T-helper 2 cell treated with Interferon-gamma antibody and Interleukin-4, amounts not matched to agents 100 ng/mL and 5 ng/mL, for 36 hours (primary cell): ENCODE measurements at regions not wholly inside any gene's neighbourhood (a gene's known extent, or its start where the extent isn't known, plus 50 kb on each side); places are given as distances from the start of the nearest gene placed in this dataset.

Experiments
- intact Hi-C: fragments of 100-400 bp; cut with micrococcal nuclease; formaldehyde crosslinking; loops from one replicate; pipeline ENCODE4 v1.15.1; 2023

DNA sequence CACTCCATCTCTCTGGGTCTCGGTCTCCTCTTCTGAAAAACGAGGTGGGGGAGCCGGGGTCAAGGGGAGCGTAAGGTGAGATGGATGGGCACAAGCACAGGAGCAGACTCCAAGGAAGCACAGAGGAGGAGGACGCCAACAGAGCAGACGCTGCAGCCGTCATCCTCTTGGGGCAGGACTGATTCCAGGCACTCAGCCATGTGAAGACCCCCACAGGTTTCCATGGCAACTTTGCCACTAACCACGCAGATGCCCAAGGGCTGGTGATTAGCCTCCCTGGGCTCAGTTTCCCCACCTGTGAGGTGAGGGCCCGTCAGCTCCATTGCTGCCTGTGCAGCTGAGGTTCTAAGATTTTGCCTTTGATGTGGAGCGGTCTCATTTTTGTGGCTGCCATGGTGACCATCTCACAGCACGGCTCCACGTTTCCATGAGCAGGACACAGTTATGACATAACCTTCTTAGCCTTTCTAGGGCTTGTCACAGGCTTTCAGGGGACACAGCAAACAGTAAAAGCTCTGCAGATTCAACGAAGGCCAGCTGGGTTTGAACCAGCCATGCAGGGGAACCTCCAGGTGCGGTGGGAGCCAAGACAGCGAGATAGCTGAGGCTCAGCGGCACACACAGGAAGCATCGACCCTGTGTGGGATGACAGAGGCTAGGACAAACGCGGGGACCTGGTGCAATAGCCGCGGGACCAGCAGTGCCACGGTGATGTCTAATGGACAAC, 170.3 kb downstream of the NUP210 start:
- intact Hi-C loops, result no loop called here

DNA sequence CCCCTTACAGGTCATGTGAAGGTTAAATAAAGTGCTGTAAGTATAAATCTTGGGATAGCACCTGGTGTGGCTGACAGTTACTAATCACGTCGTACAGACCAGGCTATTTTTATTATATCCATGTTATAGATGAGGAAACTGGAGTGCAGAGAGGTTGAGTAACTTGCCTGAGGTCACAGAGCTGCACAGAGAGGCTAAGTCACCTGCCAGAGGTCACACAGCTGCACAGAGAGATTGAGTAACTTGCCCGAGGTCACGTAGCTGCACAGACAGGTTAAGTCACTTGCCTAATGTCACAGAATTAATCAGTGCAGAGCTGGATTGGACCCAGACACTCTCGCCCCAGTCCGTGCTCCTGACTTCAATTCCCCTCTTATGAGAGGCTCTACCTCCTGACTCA, 171.5 kb downstream of the NUP210 start:
- intact Hi-C loops, result no loop called here

DNA sequence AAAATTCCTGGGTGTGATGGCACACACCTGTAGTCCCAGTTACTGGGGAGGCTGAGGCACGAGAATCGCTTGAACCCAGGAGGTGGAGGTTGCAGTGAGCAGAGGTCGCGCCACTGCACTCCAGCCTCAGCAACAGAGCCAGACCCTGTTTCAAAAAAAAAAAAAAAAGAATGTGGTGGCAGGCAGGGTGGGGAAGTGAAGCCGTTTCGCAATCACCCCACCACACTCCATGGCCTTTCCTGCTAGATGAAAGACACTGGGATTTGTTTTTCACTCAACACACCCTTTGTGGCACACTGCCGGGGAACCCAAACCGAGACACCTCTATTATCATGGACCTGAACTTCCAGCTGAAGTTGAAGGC, 172.4 kb upstream of the IQSEC1 start:
- intact Hi-C loops, result no loop called here

DNA sequence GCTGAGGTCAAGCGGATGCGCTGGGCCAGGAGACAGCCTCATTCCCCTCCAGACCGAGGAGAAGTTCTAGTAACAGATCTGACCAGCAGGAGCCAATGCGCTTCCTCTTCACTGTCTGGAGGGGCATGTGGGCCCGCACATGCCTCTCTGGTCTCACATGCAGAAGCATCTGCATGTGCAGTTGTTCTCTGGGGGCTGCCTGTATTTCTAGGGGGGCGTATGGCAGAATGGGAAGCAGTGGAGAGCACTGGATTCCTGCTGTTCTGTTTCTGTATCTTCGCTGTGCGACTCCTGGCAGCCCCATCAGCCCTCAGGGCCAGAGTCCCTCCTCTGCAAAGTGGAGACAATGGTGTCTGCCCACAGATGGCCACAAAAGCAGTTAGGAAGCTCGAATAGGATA, 170.4 kb upstream of the IQSEC1 start:
- intact Hi-C loops, result no loop called here

DNA sequence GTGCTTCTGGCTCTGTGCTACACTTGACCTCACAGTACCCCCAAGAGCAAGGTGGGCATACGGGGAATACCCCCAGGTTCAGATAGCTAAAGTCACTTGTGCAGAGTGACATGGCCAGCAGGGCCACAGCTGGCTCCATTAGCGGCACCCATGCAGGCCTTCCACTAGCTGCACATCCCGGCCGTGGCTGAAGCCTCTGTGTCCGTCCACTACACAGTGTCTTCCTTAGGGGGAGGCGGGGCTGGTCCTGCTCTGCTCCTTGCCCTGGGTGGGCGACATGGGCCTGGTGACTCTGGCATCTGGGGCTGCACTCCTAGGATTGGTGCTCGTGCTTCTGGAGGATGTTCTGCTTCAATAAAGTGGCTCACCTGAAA, 169.1 kb upstream of the IQSEC1 start:
- intact Hi-C loops, result no loop called here

DNA sequence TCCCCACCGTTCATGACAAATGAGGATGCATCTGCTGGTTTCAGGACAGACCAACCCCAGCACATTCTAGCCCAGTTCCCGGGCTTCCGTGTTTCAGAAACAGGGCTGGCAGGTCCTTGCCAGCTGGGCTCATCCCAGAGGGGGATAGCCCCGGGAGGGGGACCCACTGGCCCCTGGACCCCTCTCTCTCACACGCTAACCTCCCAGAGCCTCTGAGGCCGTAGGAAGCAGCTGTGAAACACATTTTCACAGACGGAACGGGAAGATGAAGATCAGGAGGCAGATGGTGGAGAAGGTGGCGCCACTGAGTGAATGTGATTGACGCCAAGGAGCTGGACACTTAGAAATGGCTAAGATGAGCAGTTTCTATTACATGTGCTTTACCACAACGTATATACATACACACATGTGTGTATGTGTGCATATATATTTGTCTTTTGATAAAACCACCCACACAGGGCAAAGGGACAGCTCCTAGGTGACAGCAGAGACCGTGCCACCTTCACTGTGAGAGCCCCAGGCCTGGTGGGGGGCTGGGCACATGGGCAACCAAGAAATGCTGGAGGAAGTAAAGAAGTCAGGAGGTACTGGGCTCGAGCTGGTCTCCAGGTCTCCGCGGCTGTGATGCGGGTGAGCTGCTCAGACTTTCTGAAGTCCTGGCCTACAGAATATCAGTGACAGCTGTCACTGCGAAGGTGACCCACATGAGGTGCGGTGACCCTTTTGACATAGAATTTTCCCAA, 168.6 kb upstream of the IQSEC1 start:
- intact Hi-C loops, result no loop called here

DNA sequence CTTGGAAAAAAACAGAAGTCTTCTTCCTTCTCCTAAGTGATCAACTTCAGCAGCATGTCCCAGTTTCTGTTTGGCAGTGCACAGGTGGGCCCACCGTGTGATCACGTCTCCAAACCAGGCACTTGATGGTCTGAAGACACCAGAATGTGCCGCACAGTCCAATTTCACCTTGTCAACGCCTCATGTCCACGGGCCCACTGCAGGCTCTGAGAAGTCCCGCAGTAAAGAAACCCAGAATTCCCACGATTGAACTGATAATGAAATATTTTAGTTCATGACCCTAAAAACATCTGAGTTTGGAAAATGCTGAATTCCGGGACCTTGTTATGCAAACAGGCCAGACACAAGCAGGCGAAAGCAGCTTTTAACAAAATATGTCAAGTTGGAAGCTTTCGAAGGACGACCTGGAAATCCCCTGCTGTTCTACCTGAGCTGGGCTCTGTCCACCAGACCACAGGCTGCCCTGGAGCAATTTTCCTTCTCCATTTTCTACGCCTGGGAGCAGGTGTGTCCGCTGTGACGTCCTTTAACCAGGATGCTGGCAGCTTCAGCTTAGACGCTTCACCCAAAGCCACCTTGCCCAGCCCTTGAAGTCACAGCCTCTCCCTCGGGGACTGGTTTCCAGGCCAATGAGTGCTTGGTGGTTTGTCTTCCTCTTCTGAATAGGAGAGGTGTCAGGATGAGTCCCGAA, 167.8 kb upstream of the IQSEC1 start:
- intact Hi-C loops, result no loop called here

DNA sequence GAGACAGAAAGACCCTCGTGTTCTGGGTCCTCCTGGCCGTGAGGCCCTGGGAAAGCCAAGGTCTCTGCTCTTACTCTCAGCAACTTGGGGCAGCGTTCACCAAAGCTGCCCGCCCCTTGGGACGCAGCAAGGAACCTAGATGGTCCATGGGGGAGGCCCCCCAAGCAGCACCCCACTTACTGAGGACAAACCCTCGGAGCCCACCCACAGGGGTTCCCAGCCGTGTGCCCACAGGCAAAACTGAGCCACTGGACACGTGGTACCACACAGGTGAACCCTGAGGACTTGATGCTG, 166.2 kb upstream of the IQSEC1 start:
- intact Hi-C loops, result loop anchor here (10.0 kb wide), 1 partner anchor 145 kb away; no protein-coding TSS in a partner anchor

DNA sequence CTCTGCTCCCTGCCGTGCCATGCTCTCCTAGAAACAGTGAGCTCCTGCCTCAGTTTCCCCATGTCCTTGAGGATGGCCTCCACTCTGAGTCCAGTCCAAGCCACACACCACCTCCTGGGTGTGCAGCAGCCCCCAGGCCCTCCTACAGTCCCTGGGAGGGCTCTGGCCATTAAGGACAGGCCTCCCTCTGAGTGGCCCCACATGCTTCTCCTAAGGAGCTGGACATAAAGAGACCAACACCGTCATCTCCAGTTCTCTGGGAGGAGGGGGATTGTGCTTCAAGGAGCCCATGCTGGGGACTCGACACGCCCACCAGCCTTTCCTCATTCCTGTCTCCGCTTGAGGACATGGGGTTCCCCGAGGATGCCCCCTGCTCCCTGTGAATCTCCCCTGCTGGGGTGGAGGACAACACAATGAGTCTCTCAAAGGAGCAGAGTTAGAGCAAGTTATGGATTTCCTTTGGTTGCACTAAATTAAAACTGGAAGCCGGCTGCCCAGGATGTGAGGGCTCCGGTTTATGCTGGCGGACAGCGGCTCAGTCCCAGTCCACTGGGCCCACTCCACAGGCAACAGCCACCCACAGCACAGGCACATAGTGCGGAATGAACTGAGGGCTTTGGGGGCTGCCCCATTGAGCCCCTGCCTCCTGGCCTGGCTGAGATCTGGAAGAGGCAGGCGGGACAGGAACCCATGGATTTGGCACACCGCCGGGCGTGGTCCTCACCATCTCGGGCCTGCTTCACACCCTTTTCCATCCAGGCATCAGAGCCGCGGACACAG, 165.6 kb upstream of the IQSEC1 start:
- intact Hi-C loops, result loop anchor here (10.0 kb wide), 1 partner anchor 144 kb away; no protein-coding TSS in a partner anchor

DNA sequence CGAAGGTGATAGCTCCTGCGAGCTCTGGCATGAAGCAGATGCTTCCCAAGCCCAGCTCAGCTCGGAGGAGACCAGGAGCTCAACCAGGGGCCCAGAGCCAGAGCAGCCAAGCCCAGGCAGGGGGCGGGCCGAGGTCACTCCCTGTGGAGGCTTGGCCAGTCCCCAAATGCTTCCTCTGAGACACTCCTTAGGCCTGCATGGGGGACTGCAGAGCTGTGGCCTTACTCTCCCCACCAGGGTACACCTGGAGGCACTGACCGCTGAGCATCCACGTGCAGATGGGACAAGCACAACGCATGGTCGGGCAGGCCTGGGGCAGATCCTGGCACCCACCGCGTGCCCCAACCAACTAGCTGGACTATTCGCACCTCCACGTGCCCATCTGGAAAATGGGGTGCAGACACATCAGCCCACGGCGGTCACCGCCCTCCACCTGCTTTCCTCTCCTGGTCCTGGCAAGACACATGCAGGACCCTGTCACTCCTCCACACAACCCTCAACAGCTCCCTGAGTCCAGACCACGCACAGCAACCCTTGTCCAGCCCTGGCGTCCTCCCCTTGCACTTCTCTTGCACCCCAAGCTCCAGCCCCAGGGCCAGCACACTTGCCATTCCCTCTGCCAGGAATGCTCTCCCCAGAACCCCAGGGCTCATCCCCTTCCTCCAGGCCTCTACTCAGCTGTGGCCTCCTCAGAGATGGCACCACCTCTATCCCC, 164.7 kb upstream of the IQSEC1 start:
- intact Hi-C loops, result loop anchor here (10.0 kb wide), 1 partner anchor 143 kb away; no protein-coding TSS in a partner anchor

DNA sequence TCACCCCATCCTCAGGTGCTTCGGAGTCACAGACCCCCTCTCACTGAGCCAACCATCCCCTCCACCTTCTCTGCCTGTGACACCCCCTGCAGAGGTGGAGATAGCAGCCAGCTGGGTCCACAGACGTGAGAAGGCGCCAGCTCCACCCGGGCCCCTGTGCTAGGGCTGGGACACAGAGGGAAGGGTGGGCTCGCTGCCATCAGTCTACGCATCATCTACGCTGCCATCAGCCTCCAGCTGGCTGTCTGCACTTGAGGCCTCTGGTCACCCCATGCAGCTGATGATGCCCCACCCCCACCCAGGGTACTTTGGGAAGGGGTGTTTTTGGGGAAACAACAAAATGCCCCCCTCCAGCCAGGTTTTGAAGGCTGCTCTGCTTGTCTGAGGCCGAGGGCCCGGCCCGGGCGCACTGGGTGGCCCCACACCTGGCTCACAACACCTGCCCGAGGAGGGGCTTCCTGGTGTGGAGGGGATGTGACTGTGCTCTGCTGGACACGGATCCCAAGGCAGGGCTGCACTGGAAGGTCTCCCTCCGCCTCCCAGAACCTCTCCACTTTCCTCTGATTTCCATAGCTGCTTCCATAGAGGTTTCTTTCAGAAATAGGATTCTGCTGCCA, 163.4 kb upstream of the IQSEC1 start:
- intact Hi-C loops, result loop anchor here (10.0 kb wide), 1 partner anchor 142 kb away; no protein-coding TSS in a partner anchor

DNA sequence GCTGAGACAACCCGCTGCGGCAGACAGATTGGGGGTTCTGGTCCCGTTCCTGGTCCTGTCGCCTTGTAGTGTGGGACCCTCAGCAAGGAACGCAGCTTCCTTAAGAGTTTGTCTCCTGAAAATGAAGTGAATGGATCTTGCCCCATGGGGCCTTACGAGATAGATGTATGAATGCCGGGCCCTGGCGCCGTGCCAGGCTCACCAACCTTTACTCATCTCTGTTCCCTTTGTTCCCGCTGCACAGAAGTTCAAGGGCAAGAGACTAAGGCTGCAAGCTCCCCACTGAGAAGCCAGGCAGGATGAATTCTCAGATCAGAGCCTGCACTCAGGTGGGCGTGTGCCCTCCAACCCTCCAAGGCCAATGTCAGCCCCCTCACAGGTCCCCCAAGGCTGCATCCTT, 162.7 kb upstream of the IQSEC1 start:
- intact Hi-C loops, result loop anchor here (10.0 kb wide), 1 partner anchor 141 kb away; no protein-coding TSS in a partner anchor

DNA sequence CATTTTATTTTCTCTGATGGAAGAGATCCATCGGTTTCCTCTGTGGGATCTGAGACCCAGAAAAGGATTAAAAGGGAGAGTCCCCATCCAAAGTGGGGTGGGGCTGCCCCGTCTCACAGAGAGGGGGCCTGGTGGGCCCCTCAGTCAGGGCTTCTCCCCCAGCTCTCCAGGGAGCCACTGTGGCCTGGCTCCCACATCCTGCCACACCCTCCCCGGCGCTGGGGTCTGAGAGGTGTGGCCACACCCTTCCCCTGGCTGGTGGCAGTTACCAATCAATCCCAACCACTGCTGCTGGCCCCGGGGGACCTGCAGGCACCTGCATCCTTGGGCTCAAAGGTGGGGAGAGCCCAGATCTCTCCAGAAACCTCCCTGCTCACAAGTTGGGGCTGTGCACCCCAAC, 161.8 kb upstream of the IQSEC1 start:
- intact Hi-C loops, result loop anchor here (10.0 kb wide), 1 partner anchor 140 kb away; no protein-coding TSS in a partner anchor

DNA sequence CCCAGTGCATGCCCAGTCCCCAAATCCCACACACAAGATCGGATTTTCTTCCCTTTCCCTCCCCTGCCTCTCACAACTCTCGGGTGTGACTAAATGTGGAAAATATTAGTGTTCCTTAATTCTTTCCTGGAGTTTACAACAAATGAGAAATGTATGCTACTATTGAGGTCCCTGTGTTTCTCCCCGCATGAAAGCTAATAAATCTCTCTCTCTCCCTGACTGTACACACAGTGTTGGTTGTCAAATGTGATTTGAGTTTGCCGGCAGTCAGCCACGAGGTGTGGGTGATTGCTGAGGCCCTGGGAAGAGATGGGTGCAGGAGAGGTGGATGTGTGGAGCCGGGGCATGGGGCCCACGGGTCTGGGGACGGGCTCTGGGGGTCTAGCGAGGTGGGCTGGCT, 161.4 kb upstream of the IQSEC1 start:
- intact Hi-C loops, result loop anchor here (10.0 kb wide), 1 partner anchor 140 kb away; no protein-coding TSS in a partner anchor

DNA sequence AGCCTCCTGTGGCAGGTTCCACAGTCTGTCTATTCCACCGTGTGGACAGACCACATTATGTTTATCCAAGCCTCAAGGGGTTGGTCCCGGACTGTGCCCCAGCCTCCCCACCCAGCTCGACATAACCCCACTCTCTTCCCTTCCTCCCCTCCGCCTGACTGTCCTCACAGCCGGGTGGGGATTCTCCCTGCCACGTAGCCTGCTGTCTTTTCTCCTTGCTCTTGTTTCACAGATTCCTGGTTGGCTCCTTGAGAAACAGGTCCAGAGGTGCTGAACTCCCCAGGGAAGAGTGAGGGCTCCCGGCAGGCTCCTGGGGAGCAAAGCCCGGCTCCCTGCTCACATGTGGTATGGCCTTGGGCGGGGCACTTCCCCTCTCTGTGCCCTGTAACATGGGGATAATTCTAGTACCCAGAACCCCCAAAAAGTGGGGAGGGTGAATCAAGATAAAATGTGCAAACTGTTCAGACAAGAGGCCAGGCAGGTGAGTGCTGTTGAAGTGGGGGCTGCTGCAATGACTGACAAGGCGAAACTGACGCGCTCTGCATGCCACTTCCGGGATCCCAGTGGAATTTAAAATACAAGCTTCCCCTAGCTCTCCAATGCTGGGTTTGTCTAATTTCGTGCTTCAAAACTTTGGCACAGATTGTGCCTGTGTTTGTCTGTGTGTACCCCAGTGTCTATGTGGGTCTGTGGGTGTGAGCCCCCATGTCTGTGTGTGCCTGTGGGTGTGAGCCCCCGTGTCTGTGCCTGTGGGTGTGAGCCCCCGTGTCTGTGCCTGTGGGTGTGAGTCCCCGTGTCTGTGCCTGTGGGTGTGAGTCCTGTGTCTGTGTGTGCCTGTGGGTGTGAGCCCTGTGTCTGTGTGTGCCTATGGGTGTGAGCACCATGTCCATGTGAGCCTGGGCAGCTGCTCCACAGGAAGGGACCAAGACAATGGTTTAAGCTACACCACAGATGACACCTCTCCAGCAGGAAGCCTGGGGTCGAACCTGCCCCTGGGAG, 160.6 kb upstream of the IQSEC1 start:
- intact Hi-C loops, result loop anchor here (10.0 kb wide), 1 partner anchor 139 kb away; no protein-coding TSS in a partner anchor

DNA sequence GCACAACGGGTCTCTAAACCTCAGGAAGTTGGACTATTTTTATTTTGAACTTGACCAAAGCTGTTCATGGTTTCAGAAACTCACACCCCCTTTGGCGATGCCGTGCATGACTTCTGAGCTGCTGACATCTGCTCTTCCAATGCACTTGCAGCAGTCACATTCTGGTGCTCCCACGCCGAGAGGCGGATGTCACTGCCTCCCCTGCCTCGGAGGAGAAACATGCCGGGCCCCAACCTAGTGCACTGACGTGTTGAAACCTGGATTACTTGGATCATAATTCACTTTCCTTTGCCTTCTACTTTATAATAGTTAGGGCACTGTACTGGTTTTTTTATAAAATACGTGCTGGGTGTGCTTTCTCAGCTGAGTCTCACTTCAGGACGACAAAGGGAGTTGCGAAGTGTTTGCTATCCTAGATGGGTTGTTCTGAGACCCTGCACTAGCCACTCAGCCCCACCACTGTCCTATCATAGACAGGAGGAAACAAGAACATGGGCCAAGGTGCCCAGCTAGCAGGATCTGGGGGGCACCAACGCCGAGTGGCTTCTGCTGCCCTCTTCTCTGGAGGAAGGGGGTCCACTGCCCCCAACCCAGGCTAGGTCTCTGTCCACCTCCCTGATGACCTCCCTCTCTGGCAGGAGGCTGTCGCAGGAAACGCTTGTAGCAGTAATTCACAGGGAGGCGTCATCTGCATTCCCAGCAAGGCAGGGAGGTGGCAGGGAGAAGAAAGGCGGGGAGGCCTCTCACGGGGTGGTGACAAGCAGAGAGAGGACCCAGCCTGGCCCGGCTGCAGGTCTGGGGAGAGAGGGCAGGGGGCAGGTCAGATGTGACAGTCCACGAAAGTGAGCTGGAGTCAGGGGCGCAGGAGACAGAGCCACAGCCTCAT, 158.8 kb upstream of the IQSEC1 start:
- intact Hi-C loops, result loop anchor here (10.0 kb wide), 1 partner anchor 137 kb away; no protein-coding TSS in a partner anchor

DNA sequence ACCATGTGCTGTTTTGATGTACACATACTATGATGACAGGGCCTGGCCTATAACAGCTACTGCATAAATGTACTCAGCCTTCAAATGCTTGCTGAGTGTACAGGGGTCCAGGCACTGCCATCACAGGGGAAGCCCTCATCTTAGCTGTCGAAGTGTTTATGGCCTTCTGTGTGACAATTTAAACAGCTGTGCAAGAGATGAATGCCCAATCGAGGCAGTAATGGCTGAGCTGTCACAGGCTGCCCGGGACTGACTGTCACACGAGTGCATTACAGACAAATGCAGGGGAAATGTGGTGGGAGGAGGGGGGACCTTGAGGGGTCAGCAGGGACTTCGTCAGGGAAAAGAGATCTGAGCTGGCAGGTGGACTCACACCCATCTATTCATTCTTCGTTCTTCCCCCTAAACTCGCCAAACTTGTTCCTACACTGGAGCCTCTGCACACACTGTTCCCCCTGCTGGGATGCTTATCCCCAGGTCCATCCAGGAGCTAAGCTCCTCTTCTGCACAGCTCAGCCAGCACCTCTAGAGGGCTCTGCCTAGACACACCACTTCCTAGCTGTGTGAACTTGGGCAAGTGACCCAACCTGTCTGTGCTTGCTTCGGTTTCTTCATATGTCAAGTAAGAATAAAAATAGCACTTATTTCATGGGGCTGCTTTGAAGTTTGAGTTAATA, 156.2 kb upstream of the IQSEC1 start:
- intact Hi-C loops, result loop anchor here (1.0 kb wide), 1 partner anchor 223 kb away; no protein-coding TSS in a partner anchor
